ENCODE measurements at regions not wholly inside any gene's neighbourhood (a gene's known extent, or its start where the extent isn't known, plus 50 kb on each side); places are given as distances from the start of the nearest gene placed in this dataset.

DNA sequence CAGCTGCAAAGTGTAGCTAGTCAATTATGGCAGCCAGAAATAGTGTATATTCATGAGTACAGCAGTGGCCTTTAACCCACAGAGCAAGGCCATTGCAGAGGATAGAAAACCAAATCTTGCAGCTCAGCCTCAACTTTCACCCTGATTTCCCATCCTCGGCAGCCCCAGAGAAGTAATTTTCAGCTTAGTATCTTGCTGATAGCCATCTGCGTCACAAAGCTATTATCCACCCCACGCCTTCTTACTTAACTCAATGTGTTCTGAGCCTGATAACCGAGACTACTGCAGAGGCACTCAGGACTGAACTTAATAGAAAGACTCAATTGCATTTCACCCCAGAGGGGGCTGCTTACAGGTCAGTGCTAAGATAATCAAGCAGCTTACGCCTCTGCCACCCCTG is 174.5 kb upstream of the MAOA start:
- TF ChIP-seq EZH2 (IDR thresholded peaks at IDR 0.05), result no peak
- TF ChIP-seq POLR2AphosphoS5 (IDR thresholded peaks at IDR 0.05; ENCODE audit: borderline replicate concordance, low read depth, low read length), result no peak

All from SK-N-MC (cell line).